SK-N-MC (cell line): ENCODE measurements at regions not wholly inside any gene's neighbourhood (a gene's known extent, or its start where the extent isn't known, plus 50 kb on each side); places are given as distances from the start of the nearest gene placed in this dataset.

Experiments
- EZH2 ChIP-seq: fragments of 200-600 bp; sonication (generic); IDR thresholded peaks from one replicate; pipeline ENCODE4 v1.6.1; 2017; ENCODE audit warnings: antibody characterized with exemption
- FOXP2 ChIP-seq: optimal IDR thresholded peaks from 2 replicates; pipeline ENCODE3; 2011; ENCODE audit warnings: mild to moderate bottlenecking, moderate library complexity; ENCODE audit not compliant: insufficient read depth; ENCODE audit errors: extremely low read length, control extremely low read depth
- POLR2AphosphoS5 ChIP-seq: IDR thresholded peaks from 2 replicates; pipeline ENCODE4 v1.6.1; 2012; ENCODE audit warnings: mild to moderate bottlenecking, low read depth, low read length, borderline replicate concordance

DNA sequence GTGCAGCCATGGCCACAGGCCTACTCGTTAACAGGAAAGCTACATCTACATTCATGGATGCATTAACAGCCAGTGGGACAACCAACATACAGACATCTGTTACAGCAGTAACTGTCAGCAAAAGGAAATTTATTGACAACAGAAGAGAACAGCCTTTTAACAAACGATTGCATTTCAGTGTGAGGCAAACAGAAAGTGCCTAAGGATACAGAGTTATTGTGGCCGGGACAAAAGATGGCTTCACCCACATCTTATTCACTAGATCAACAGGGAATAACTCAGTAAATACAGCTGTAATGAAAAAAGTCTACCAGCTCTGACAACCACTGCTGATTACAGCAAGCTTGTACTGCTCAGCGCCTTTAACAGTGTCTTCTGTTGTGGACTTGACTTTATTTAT is 61.5 kb upstream of the TBL1X start:
- TF ChIP-seq EZH2 (no peak), POLR2AphosphoS5 (no peak), FOXP2 (no peak)
